Cardiac muscle cell (in vitro differentiated cells and primary cell): ENCODE measurements at regions not wholly inside any gene's neighbourhood (a gene's known extent, or its start where the extent isn't known, plus 50 kb on each side); places are given as distances from the start of the nearest gene placed in this dataset.

Experiments
- DNase-seq, 2 donors: peaks; one replicate each; pipeline versions ENCODE4 v3.0.0 to v3.0.0-alpha.2; 2010 to 2017; ENCODE audit warnings: low read depth in 1 of 2, low spot score in 1 of 2
- H3K27ac ChIP-seq: fragments of 200-600 bp; sonication (generic); 2 replicates; pipeline ENCODE4 v1.5.1; 2016
- H3K27me3 ChIP-seq: fragments of 200-600 bp; sonication (generic); 2 replicates; pipeline ENCODE4 v1.6.0; 2016; ENCODE audit warnings: control low read depth
- H3K36me3 ChIP-seq: fragments of 200-600 bp; sonication (generic); 2 replicates; pipeline ENCODE4 v1.5.1; 2016; ENCODE audit warnings: control low read depth
- H3K4me1 ChIP-seq: fragments of 200-600 bp; sonication (generic); 2 replicates; pipeline ENCODE4 v1.8.1; 2017; ENCODE audit warnings: low read depth, mild to moderate bottlenecking, mixed run types
- H3K4me3 ChIP-seq: fragments of 200-600 bp; sonication (generic); 2 replicates; pipeline ENCODE4 v1.5.1; 2016; ENCODE audit warnings: mild to moderate bottlenecking
- H3K9me3 ChIP-seq: fragments of 200-600 bp; sonication (generic); 2 replicates; pipeline ENCODE4 v1.5.1; 2017; ENCODE audit warnings: low read depth, mild to moderate bottlenecking, control low read depth
- CTCF ChIP-seq: IDR thresholded peaks from 2 replicates; pipeline ENCODE4 v1.5.1; 2012; ENCODE audit warnings: low read depth, mild to moderate bottlenecking, low read length

DNA sequence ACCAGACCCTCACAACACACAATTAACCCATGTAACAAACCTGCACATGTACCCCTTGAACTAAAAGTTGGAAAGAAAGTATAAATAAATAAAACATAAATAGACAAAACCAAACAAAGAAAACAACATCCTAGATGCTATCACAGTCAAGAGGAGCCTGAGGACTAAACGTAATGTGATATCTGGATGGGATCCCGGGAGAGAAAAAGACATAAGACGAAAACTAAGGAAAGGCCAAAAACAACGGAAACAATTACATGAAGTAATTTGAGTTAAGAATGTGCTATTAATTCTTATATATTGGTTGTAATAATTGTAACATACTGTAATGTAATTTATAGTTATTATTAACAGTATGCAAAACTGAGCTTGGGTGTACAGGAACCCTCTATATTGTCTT is 793.9 kb downstream of the SEMA5A start:
- Histone ChIP-seq H3K4me3 (no peak overlapping the region), H3K27me3 (no peaks in the 10 kb centered on the region), H3K36me3 (no peaks in the 10 kb centered on the region), H3K9me3 (no peaks in the 10 kb centered on the region), H3K4me1 (no peaks in the 10 kb centered on the region), H3K27ac (no peak overlapping the region)
- no peak for TF ChIP-seq CTCF
- DNase-seq: no peak

DNA sequence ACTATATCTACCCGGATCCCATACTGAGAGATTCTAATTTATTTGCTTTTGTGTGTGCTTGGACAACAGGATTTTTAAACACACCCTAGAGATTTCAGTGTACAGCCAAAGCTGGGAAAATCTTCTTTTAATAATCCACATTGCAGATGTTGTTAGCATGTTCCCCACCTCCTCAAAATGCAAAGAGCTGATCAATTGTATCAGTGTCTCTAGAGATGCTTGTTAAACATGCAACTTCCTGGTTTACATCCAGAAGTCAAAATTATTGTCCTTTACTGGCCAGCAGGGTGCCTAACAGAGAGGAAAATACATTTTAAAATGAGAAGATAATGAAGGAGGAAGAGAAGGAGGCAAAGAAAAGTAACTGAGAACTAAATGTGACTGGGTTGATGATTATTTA is 793.3 kb downstream of the SEMA5A start:
- DNase-seq: no peak
- Histone ChIP-seq H3K27me3 (no peaks in the 10 kb centered on the region), H3K36me3 (no peaks in the 10 kb centered on the region), H3K27ac (no peak overlapping the region), H3K4me1 (no peaks in the 10 kb centered on the region), H3K4me3 (no peak overlapping the region), H3K9me3 (no peaks in the 10 kb centered on the region)
- TF ChIP-seq CTCF: no peak

DNA sequence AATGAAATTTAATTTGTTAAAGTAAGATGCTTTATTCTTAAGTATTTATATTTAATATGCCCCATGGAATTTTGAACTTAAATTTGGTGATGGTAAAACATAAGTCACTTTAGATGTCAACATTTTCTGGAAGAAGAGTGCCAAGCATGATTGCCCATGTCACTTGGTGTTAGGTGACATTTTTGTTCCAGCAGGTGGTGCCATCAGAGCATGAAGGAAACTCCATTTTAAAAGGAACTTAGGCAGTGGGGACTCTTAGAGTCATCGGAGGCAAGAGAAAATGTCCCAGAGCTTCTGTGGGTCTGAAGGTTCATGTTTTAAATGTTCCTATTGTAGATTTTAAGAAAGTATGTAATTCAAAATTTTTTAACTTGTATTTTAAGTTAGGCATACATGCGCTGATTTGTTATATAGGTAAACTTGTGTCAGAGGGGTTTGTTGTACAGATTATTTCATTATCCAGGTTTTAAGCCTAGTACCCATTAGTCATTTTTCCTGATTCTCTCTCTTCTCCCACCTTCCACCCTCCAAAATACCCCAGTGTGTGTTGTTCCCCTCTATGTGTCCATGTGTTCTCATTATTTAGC is 789.3 kb downstream of the SEMA5A start:
- Histone ChIP-seq H3K27ac (no peak overlapping the region), H3K27me3 (no peaks in the 10 kb centered on the region), H3K4me1 (no peaks in the 10 kb centered on the region), H3K4me3 (no peak overlapping the region), H3K9me3 (no peaks in the 10 kb centered on the region), H3K36me3 (no peaks in the 10 kb centered on the region)
- peak; percentile 55 for TF ChIP-seq CTCF
- DNase-seq: peak; percentile 48 to 70

GRCh38 chr5:8765886-8766285 is 780.0 kb downstream of the SEMA5A start:
- Histone ChIP-seq H3K4me1 (no peaks in the 10 kb centered on the region), H3K9me3 (no peaks in the 10 kb centered on the region), H3K36me3 (no peaks in the 10 kb centered on the region), H3K27ac (no peak overlapping the region), H3K4me3 (no peak overlapping the region), H3K27me3 (no peaks in the 10 kb centered on the region)
- no peak for TF ChIP-seq CTCF
- DNase-seq: peak in 1 of 2 donors; percentile 39

GRCh38 chr5:8766448-8766847 is 779.4 kb downstream of the SEMA5A start:
- H3K36me3 ChIP-seq: no peaks in the 10 kb centered on the region
- H3K4me3 ChIP-seq: no peak overlapping the region
- no peak overlapping the region for H3K27ac ChIP-seq
- no peaks in the 10 kb centered on the region for H3K27me3 ChIP-seq
- H3K9me3 ChIP-seq: no peaks in the 10 kb centered on the region
- DNase-seq: no peak
- H3K4me1 ChIP-seq: no peaks in the 10 kb centered on the region
- TF ChIP-seq CTCF: no peak

- no peak for TF ChIP-seq CTCF
- Histone ChIP-seq H3K36me3 (no peaks in the 10 kb centered on the region), H3K27ac (no peak overlapping the region), H3K4me1 (no peaks in the 10 kb centered on the region), H3K4me3 (no peak overlapping the region), H3K27me3 (no peaks in the 10 kb centered on the region), H3K9me3 (no peaks in the 10 kb centered on the region)
- DNase-seq: no peak
These were observed 778.8 kb downstream of the SEMA5A start for GRCh38 chr5:8767111-8767510.
